ENCODE measurements at regions not wholly inside any gene's neighbourhood (a gene's known extent, or its start where the extent isn't known, plus 50 kb on each side); places are given as distances from the start of the nearest gene placed in this dataset.
"Not testable (repeated sequence)": the region's sequence is repeated elsewhere in the genome, so short reads cannot be mapped to it uniquely, and the experiment has no call there.

GRCh38 chr20:56733967-56734366 is 104.9 kb downstream of the TFAP2C start:
- no peaks in the 10 kb centered on the region for H3K9me3 ChIP-seq
- DNase-seq, result no peak
- no peaks in the 10 kb centered on the region for H3K4me1 ChIP-seq
- intact Hi-C loops (cut with DNase I), result no loop called here
- no peak for TF ChIP-seq CTCF (IDR thresholded peaks at IDR 0.05)
- no peak overlapping the region for H3K27ac ChIP-seq
- no peaks in the 10 kb centered on the region for H3K36me3 ChIP-seq
- H3K4me3 ChIP-seq, result no peak overlapping the region
- WGBS, 2 donors, result 8 to 14% methylated on average over 6 of the region's 6 CpGs
- no peak for ATAC-seq
- H3K27me3 ChIP-seq, result peaks cover 0 to 62% (median 48%) of the 10 kb centered on the region in 7 donors

GRCh38 chr20:56735084-56735642 is 106.1 kb downstream of the TFAP2C start:
- intact Hi-C loops (cut with DNase I), result no loop called here
- H3K4me3 ChIP-seq, result no peak overlapping the region
- no peak for ATAC-seq
- no peaks in the 10 kb centered on the region for H3K36me3 ChIP-seq
- WGBS, 2 donors, result 10 to 14% methylated on average over 15 of the region's 15 CpGs
- H3K9me3 ChIP-seq, result no peaks in the 10 kb centered on the region
- no peak for DNase-seq
- no peaks in the 10 kb centered on the region for H3K4me1 ChIP-seq
- peaks cover 0 to 74% (median 60%) of the 10 kb centered on the region in 7 donors for H3K27me3 ChIP-seq
- no peak for TF ChIP-seq CTCF (IDR thresholded peaks at IDR 0.05)
- no peak overlapping the region for H3K27ac ChIP-seq

DNA sequence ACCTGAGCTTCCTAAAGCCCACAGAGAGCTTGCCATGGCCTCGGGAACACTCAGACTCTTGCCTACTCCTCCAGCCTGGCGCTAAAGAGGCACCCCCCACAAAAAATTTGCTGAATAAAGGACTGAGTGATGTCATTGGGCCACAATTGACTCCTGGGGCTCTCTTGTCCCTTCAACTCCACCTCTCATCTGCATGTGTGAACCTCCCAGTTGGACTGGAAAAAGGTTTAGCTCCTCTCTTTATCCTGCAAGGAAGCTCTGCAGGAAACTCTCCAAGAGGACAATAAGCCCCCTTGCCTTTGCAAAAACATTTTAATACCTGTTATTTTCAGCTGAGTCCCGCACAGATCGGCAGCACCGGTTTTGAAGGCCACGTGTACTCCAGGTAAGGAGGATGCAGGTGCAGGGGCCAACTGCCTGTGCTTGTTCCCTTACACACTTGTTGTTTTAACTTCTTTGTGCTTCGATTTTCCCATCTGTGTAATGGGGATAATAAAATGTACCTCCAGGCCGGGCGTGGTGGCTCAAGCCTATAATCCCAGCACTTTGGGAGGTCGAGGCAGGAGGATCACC is 107.3 kb downstream of the TFAP2C start:
- peaks cover 0 to 7% (median 0%) of the 10 kb centered on the region in 11 donors for H3K9me3 ChIP-seq
- no peaks in the 10 kb centered on the region for H3K36me3 ChIP-seq
- H3K27ac ChIP-seq, result no peak overlapping the region
- peaks cover 0 to 84% (median 67%) of the 10 kb centered on the region in 7 donors for H3K27me3 ChIP-seq
- intact Hi-C loops (cut with DNase I), result no loop called here
- H3K4me3 ChIP-seq, result no peak overlapping the region
- 5% methylated on average over 10 of the region's 10 CpGs for WGBS, 2 donors
- no peak for DNase-seq
- H3K4me1 ChIP-seq, result no peaks in the 10 kb centered on the region
- TF ChIP-seq CTCF (IDR thresholded peaks at IDR 0.05), result no peak
- ATAC-seq, result no peak

- DNase-seq; H3K27ac ChIP-seq; H3K36me3 ChIP-seq; intact Hi-C loops (cut with DNase I); ATAC-seq; H3K4me3 ChIP-seq; H3K4me1 ChIP-seq; H3K9me3 ChIP-seq: not testable (repeated sequence)
- peaks cover 0 to 81% (median 57%) of the 10 kb centered on the region in 7 donors for H3K27me3 ChIP-seq
- WGBS, 2 donors, result 79 to 90% methylated on average over 4 of the region's 4 CpGs
Measured at GRCh38 chr20:56744325-56744821, 115.3 kb downstream of the TFAP2C start.
